Thoracic aorta (tissue), 2 donors: ENCODE measurements at regions not wholly inside any gene's neighbourhood (a gene's known extent, or its start where the extent isn't known, plus 50 kb on each side); places are given as distances from the start of the nearest gene placed in this dataset.

Source experiments
- ATAC-seq: fragments of 150-250 bp; one replicate; pipeline ENCODE4 v1.8.0; 2017; ENCODE audit warnings: low read depth; ENCODE audit not compliant: insufficient number of reproducible peaks, low FRiP score
- DNase-seq: peaks from one replicate; pipeline ENCODE4 v3.0.0-alpha.2; 2020; ENCODE audit warnings: low spot score
- H3K27ac ChIP-seq, 2 donors: fragments of 200-600 bp; sonication (generic); 1 replicate in 1 of 2; 2 replicates in 1 of 2; pipeline ENCODE4 v1.5.1; 2016; ENCODE audit warnings: mild to moderate bottlenecking in 2 of 2, moderate library complexity in 2 of 2
- H3K27me3 ChIP-seq: fragments of 200-600 bp; sonication (generic); replicated peaks from 2 replicates; pipeline ENCODE4 v1.6.0; 2016; ENCODE audit warnings: mild to moderate bottlenecking; ENCODE audit not compliant: insufficient read depth
- H3K36me3 ChIP-seq: fragments of 200-600 bp; sonication (generic); one replicate; pipeline ENCODE4 v1.5.1; 2016
- H3K4me1 ChIP-seq, 2 donors: fragments of 200-600 bp; sonication (generic); 1 replicate in 1 of 2; 2 replicates in 1 of 2; pipeline versions ENCODE4 v1.5.1 to v1.6.0; 2016; ENCODE audit warnings: low read depth in 2 of 2, mild to moderate bottlenecking in 1 of 2; ENCODE audit not compliant: control insufficient read depth in 1 of 2
- H3K4me3 ChIP-seq: fragments of 200-600 bp; sonication (generic); 2 replicates; pipeline ENCODE4 v1.5.1; 2016; ENCODE audit warnings: mild to moderate bottlenecking
- H3K9me3 ChIP-seq: fragments of 200-600 bp; sonication (generic); 2 replicates; pipeline ENCODE4 v1.5.1; 2016
- TF ChIP-seq, protein P1 (sequence below): fragments of 200-600 bp; sonication (generic); IDR thresholded peaks from one replicate; pipeline ENCODE4 v1.5.1; 2019; ENCODE audit warnings: antibody characterized with exemption

GRCh38 chr1:177592624-177593023 lies 377.2 kb downstream of the SEC16B start:
- TF ChIP-seq, protein P1, sequence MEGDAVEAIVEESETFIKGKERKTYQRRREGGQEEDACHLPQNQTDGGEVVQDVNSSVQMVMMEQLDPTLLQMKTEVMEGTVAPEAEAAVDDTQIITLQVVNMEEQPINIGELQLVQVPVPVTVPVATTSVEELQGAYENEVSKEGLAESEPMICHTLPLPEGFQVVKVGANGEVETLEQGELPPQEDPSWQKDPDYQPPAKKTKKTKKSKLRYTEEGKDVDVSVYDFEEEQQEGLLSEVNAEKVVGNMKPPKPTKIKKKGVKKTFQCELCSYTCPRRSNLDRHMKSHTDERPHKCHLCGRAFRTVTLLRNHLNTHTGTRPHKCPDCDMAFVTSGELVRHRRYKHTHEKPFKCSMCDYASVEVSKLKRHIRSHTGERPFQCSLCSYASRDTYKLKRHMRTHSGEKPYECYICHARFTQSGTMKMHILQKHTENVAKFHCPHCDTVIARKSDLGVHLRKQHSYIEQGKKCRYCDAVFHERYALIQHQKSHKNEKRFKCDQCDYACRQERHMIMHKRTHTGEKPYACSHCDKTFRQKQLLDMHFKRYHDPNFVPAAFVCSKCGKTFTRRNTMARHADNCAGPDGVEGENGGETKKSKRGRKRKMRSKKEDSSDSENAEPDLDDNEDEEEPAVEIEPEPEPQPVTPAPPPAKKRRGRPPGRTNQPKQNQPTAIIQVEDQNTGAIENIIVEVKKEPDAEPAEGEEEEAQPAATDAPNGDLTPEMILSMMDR = no peak
- Histone ChIP-seq H3K36me3 (no peaks in the 10 kb centered on the region), H3K9me3 (no peaks in the 10 kb centered on the region), H3K4me1 (no peaks in the 10 kb centered on the region), H3K4me3 (no peak overlapping the region), H3K27me3 (no peaks in the 10 kb centered on the region), H3K27ac (no peak overlapping the region)
- DNase-seq (no peak), ATAC-seq (no peak)

GRCh38 chr1:177591155-177591554 lies 378.7 kb downstream of the SEC16B start:
- TF ChIP-seq, protein P1 = no peak
- H3K4me3 ChIP-seq = no peak overlapping the region
- no peaks in the 10 kb centered on the region for H3K27me3 ChIP-seq
- H3K4me1 ChIP-seq = no peaks in the 10 kb centered on the region
- DNase-seq (no peak), ATAC-seq (no peak)
- no peak overlapping the region for H3K27ac ChIP-seq
- H3K36me3 ChIP-seq = no peaks in the 10 kb centered on the region
- H3K9me3 ChIP-seq = no peaks in the 10 kb centered on the region

DNA sequence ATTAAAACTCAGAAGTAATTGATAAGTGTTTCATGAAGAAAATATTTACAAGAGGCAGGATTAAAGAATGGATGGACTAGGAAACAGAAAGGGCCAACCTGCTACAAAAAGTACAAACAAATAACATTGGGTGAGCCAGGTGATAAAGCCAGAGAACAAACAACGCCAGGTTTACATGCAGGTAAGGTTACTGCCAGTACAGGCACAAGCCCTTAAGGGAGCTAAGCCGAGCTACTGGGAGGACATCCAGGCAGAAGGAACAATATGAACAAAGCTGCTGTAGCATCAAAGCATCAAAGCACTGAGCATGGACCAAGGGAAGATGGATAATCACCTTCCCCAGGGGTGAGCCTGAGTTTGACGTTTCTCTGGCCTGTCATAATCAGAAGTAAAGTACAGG lies 380.7 kb downstream of the SEC16B start:
- DNase-seq (no peak), ATAC-seq (no peak)
- no peak overlapping the region for H3K27ac ChIP-seq
- TF ChIP-seq, protein P1 = no peak
- H3K27me3 ChIP-seq = no peaks in the 10 kb centered on the region
- no peaks in the 10 kb centered on the region for H3K9me3 ChIP-seq
- no peak overlapping the region for H3K4me3 ChIP-seq
- H3K4me1 ChIP-seq = no peaks in the 10 kb centered on the region
- H3K36me3 ChIP-seq = no peaks in the 10 kb centered on the region

- no peaks in the 10 kb centered on the region for H3K4me1 ChIP-seq
- H3K27ac ChIP-seq = no peak overlapping the region
- no peaks in the 10 kb centered on the region for H3K36me3 ChIP-seq
- DNase-seq (no peak), ATAC-seq (no peak)
- TF ChIP-seq, protein P1 = no peak
- H3K9me3 ChIP-seq = no peaks in the 10 kb centered on the region
- no peak overlapping the region for H3K4me3 ChIP-seq
- no peaks in the 10 kb centered on the region for H3K27me3 ChIP-seq
These were observed 383.4 kb downstream of the SEC16B start for GRCh38 chr1:177586429-177586828.

- TF ChIP-seq, protein P1 = no peak
- no peaks in the 10 kb centered on the region for H3K9me3 ChIP-seq
- DNase-seq (no peak), ATAC-seq (no peak)
- no peak overlapping the region for H3K27ac ChIP-seq
- no peaks in the 10 kb centered on the region for H3K27me3 ChIP-seq
- H3K4me3 ChIP-seq = no peak overlapping the region
- H3K4me1 ChIP-seq = no peaks in the 10 kb centered on the region
- H3K36me3 ChIP-seq = no peaks in the 10 kb centered on the region
These were observed 384.3 kb downstream of the SEC16B start for GRCh38 chr1:177585302-177586220.
